Ecto neural progenitor cell (in vitro differentiated cells): ENCODE measurements at regions not wholly inside any gene's neighbourhood (a gene's known extent, or its start where the extent isn't known, plus 50 kb on each side); places are given as distances from the start of the nearest gene placed in this dataset.
"Not testable (repeated sequence)": the region's sequence is repeated elsewhere in the genome, so short reads cannot be mapped to it uniquely, and the experiment has no call there.

Source experiments
- DNase-seq: peaks from one replicate; pipeline ENCODE4 v3.0.0-alpha.2; 2018; ENCODE audit warnings: low spot score

DNA sequence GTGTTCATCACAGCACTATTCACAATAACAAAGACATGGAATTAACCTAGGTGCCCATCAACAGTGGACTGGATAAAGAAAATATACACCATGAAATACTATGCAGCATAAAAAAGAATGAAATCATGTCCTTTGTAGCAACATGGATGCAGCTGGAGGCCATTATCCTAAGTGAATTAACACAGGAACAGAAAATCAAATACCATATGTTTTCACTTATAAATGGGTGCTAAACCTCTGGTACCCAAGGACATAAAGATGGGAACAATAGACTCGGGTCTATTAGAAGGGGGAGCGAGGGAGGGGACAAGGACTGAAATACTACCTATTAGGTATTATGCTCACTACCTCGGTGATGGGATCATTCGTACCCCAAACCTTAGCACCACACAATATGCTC lies 66.4 kb upstream of the PTPN13 start:
- not testable (repeated sequence) for DNase-seq

DNA sequence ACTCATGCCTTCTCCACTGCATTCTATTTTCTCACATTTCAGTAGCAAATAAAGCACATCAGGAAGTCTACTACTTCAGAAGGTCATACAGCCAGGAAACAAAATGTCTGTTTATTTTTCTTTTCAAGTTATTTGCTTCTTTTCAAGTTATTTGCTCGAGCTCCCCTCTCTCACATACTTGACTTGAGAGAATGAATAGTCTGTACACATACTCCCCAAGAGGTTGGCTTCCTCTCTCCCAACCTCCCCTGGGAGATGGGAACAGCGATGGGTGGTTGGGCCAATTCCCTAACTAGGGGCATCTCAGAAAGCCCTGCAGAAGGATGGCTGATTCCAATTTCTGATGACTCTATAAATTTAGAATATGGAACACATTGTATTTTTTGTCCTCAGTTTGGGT lies 64.7 kb upstream of the PTPN13 start:
- DNase-seq, result no peak

DNA sequence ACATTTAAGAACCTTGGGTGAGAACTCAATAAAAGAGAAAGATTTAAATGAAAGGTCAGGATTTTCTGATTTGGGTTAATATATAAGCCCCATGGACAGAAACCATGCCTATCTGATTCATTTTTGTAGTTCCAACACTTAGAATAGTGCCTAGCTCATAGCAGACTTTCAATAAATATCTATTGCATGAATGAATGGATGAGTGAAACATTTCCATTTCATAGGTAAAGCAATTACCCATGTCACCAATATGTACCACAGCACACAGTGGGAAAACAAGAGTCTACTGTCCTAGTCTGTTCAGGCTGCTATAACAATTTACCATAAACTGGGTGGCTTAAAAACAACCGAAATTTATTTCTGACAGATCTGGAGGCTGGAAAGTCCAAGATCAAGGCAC lies 63.9 kb upstream of the PTPN13 start:
- DNase-seq, result no peak

DNA sequence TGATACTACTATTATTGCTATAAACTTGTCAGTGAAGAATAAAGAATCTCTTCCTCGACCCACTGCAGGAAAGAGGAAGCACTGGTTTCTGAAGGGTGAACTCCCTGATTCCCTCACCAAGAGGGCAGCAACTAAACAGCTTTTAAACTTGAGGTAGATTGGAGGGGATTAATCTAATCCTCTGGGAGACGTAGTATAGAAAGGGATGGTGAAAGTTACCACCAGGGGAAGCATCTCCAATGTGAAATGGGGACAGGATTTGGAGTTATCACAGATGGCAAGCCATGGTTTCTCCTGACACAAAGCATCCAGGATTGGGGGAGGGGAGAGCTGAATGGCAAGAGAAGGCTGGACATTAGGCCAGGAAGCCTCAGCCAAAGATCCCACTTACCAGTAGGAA lies 62.7 kb upstream of the PTPN13 start:
- no peak for DNase-seq

DNA sequence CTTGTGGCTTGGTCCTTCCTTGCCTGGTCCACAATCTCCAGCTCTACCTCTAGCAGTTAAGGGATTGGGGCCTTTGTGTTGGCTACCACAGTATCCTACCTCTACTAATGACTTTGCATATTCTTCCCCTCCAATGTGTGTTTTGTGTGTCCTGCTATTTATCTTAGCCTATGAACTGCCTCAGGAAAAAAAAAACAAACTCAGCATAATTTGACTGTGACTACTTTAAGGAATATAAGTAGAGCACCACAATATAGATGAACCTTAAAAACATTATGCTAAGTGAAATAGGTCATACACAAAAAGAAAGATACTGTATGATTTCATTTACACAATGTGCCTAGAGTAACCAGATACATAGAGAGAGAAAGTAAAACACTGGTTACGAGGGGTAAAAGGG lies 61.3 kb upstream of the PTPN13 start:
- no peak for DNase-seq

DNA sequence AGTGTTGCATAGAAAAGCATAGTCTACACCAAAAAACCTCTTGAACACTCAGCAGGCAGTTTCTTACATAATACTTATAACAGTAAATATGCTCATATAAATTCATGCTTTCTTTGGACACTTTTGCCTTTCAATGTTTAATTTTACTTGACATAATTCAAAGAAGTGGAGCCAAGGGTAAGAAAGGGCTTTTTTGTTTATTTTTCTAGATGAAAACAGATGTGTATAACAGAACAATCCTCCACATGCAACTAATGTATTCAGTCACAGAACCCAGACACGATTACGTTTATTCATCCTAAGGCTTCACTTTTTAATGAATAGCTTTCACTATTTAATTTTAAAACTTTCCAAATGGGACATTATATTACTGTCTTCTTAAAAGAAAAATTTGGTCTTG lies 58.0 kb upstream of the PTPN13 start:
- DNase-seq, result no peak

DNA sequence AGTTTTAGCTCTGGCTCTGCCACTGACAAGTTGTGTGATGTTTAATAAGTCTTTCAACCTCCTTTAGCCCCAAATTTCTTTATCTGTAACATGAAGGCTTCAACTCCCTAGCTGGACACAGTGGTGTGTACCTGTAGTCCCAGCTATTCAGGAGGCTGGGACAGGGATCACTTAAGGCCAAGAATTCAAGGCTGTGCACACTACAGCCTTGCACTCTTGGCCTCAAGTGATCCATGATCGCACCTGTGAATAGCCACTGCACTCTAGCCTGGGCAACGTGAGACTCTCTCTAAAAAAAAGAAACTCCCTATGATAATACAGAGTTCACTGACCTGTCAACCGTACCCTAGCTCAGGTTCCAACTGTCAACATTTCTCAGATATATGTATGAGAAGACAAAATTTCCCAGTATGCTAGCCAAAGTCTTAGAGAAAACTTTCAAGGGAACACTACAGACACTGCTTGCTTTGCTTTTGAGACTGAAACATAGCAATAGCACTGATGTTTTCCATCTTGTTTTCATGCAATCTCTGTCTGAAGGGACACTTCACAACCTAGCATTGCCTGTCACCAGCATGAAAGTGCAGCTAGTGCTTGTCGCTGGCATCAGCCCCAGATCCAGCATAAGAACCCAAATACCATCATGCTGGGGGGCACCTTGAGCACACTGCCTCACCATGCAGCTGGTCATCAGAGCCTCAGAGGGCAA lies 51.6 kb upstream of the PTPN13 start:
- no peak for DNase-seq

DNA sequence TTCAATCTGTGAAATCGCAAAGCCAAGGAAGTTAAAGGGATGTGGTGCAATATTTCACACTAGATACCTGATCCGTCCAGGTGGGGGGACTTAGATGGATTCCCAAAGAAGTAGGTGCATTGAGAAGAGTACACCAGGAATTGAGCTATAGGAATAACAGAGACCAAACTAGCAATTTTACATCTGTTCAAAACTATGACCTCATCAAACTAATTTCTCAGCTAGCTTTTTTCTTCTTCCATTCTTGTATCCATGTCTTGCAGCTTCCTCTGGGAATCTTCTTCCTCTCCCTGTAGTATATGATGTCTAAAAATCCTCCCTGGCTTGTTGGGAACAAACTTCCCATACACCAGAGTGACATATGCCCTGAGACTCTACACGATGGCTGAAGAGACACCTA lies 51.0 kb upstream of the PTPN13 start:
- no peak for DNase-seq

DNA sequence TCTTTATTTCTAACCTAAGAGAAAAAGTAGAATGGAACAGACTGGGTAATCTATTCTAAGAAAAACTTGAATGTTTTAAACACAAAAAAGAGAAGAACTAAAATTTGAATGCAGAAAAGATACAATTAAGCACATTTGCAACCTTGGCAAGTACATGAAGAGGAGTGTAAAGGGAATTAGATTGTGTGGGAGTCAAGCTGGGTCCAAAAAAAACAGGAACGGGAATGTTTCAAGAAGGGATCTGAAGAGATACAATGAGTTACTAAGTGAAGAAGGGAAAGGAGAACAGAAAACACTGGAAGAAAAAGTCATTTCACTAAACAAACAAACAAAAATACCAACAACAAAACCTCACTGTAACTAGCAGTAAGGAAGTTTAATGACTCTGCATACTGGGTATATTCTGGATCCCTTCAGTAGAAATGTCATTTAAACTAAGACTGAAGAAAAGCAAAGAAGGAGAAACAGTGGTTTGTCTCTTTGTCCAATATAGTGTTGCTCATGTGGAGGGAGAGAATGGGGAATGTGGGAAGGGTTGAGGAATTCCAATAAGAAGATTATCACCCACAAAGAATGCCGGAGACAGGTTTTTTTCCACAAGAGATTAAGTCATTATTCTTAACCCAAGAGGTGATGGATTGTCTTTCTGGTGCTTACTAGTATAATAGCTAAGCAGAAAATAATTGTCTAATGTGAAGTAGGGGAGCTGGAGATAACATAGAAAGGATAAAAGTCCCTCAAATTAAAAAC lies 50.4 kb upstream of the PTPN13 start:
- no peak for DNase-seq

DNA sequence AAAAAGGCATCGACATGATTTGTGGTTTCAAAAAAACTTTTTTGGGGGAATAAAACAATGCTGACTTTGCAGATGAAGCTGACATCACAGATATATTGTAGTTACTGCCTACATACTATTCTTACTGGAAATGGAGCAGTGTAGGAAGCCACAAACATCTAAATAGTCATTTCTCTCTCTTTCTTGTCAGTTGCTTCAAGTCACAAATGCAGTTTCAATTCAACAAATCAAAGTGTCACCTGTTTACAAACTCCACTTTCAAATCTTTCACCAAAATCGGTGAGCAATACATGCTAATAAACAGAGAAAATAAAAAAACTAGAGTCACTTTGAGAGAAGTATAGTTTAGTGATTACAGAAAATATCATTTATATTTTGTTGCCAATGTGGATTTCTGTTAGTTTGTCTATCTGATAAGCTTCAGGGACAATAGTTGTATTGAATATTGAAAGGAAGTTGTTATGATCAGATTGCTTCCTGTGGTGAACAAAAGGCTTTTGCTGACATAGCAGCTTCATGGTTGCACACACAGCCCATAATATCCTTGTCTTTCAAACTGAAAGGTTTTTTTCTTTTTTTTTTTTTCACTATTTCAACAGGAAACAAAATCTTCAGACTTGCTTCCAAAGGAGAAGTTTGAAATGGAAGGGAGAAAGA lies 49.7 kb upstream of the PTPN13 start:
- DNase-seq, result no peak
